GM19467 (cell line): ENCODE measurements at regions not wholly inside any gene's neighbourhood (a gene's known extent, or its start where the extent isn't known, plus 50 kb on each side); places are given as distances from the start of the nearest gene placed in this dataset.

ENCODE experiments used
- ATAC-seq: cut with Tn5 transposase; IDR thresholded peaks from one replicate; pipeline ENCODE4 v1.9.1; 2021; ENCODE audit warnings: mild to moderate bottlenecking, moderate library complexity; ENCODE audit not compliant: unreplicated experiment

GRCh38 chr15:95911570-95912279, 418.8 kb upstream of the NR2F2 start:
- ATAC-seq = no peak

DNA sequence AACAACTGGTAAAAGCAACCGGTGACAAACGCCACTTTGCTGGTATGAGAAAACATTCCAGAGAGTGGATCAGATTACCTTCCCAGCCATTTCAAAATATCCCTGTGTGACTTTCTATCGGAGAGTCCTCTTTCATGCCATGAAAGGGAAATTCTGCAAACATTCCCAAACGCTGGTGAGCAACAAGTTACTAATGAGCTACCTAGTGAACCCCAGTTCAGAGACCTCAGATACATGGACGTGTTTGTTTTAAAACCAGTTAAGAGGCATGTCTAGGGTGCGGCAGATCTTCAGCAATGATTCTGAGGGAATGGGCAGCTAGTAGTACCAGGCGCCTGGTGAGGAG, 418.2 kb upstream of the NR2F2 start:
- no peak for ATAC-seq

GRCh38 chr15:95912728-95913127, 417.8 kb upstream of the NR2F2 start:
- ATAC-seq = no peak

GRCh38 chr15:95916568-95916967, 413.9 kb upstream of the NR2F2 start:
- ATAC-seq = no peak

- no peak for ATAC-seq
Measured at GRCh38 chr15:95918525-95918924, 412.0 kb upstream of the NR2F2 start.

DNA sequence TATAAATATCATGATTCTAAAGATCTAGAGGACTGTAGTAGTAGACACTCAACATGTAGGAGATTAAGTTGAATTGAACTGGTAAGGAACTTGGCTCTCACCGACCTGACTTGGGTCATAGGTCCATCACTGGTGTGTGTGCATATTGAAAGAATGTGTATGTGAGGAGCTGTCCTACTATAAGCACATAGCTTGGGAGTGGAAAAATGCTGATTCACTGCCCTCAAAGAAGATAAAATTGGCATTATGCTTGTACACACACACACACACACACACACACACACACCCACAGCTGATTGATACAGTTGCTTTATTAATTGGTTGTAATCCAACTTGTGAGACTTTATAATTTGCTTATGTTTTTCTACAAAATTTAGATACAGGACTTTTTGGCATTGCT, 411.0 kb upstream of the NR2F2 start:
- ATAC-seq = no peak

DNA sequence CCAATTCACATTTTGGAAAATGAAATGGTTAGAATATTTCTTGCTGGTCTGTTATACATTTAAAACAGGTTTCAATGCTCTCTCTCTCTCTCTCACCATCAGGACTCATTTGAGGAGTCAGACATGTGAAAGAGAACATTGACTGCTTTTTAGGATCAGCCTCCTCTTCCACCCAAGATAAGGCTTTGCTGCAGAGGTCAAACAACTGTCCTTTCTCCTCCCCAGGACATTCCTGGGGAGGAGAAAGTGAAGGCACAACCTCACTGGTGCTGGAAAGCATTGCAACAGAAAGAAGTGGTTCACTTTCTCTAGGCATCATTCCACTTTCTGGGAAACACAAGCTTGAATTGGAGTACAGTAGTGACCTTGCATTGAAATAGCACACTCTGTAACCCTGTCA, 409.1 kb upstream of the NR2F2 start:
- no peak for ATAC-seq

DNA sequence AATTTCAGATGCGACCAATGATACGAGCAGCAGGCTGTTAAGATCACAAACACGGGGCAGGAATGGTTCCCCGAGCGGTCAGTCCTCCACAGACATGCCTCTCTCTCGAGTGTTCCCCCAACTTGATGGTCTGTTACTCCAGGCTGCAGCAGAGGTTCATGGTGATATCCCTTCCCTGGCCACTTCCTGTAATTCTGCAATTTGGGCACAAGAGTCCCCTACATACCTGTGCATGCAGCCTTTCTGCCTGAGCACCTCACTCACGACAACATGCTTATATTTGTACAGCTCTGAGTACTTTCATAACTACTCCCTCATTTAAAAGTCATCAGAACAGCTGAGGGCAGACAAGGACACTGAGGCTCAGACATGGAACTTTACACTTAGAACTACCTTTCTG, 408.1 kb upstream of the NR2F2 start:
- ATAC-seq = no peak

DNA sequence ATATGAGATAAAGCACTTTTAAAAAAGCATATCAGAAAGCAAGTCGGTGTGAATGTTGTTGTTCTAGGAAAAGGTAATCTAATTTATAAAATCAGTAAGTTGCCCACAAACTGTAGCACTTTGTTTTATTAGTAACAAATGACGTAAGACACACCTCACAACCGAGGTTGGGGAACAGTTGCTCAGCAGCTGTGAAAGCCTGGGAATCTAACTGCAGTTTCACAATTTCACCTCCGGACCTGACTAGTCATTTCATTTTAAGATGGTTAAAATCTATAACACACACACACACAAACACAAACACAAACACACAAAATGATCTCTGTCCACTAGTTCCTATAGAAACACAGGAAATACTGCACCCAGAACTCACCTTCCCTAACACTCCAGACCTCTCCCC, 406.7 kb upstream of the NR2F2 start:
- ATAC-seq = no peak

- no peak for ATAC-seq
Measured at GRCh38 chr15:95928822-95929221, 401.7 kb upstream of the NR2F2 start.

DNA sequence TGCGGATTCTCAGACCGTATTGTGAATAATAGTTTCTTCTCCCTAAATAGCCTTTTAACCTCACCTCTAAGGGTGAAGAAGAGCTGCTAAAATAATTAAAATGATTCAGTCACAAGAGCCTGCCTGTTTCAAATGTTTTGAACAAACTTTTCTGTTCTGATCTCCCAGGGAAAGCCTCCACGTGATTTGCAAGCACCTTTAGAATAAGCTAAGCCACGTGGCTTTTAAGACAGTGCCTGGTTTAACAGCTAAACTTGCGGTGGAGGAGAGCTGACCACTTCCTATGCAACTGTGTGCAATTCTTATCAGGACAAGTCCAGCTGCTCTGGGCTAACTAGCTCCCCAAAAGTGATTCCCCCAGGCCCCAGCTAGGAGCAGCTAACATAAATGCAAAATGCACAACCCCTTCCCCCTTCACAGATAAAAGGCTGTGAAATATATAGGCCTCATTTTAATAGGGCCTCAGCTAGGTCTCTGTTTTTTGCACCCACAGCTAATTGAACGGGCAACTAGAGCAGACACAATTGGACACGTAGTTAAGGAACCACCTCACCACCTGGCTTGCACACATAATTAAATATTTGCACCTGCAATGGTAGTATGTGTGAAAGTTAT, 401.2 kb upstream of the NR2F2 start:
- ATAC-seq = peak; percentile 66

- no peak for ATAC-seq
Measured at GRCh38 chr15:95930659-95931375, 399.7 kb upstream of the NR2F2 start.

- no peak for ATAC-seq
Measured at GRCh38 chr15:95931619-95932018, 398.9 kb upstream of the NR2F2 start.

DNA sequence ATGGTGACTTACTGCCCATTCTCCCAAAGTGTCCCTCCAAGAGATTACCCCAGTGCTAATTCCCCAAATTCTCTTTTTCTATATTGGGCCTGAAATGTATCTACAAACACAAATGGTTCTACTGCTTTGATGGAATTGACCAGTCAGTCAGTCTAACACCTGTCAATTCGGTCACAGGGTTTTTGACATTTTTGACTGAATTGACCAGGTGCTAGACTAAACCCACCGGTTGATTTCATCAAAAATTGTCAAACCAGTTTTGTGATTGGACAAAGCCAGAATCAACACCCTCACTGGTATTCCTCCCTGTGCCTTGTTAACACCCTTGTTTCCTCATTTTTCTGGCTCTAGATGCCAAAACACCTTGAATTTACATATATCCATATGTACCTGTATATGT, 398.4 kb upstream of the NR2F2 start:
- ATAC-seq = no peak

DNA sequence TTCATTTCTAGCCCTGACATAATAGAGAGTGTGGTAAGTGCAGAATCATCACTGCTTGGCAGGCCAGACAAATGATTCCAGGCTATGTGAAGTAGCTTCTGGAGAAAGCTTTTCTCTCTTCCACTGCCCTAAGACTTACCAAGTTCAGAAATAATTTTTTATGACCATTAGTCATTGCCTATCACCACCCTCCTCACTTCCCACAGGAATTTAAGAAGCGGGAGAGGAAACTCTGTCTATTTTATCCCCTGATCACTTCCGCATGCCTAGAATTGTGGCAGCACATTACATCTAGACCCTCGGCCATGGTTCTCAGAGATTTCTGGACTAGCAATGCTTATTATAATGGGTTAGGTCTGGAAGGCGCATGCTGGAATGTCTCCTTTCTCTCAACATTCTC, 397.8 kb upstream of the NR2F2 start:
- ATAC-seq = no peak

DNA sequence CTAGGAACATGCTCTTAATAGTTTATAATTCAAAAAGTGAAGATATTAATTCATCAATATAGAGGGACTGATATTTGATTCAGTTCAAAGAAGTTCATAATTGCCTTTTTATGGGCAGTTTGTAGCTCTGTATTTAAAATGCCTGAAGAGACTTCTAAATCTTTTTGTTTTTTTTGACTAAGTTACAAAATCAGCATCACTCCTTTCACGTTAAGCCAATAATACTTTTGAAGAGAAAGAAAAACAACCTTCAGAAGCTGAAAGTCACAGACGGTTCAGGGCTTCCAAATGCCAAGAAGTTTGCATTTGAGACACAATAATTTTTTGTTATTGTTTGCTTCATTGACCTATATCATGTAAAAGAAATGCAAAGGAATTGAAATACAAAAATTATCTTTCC, 394.6 kb upstream of the NR2F2 start:
- ATAC-seq = no peak

- ATAC-seq = no peak
Measured at GRCh38 chr15:95937128-95937528, 393.4 kb upstream of the NR2F2 start.

GRCh38 chr15:95940431-95940985, 390.0 kb upstream of the NR2F2 start:
- ATAC-seq = no peak

DNA sequence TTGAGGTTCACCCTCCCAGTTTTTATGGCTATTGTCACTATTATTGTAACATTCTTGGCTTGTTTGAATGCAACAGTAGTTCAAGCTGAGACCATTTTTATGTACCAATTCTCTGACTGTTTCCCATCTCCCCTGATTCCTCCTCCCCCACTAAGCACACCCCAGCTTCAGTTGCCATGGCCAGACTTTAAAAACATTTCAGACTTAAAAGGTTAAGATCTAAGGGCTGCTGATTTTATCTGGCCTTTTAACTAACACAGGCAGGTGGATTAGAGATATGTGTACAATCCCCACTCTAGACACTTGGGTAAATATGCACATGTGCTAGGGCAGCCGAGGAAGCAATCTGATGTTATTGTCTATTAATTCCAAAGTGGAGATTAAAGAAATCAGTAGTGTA, 386.3 kb upstream of the NR2F2 start:
- ATAC-seq = no peak

- ATAC-seq = no peak
Measured at GRCh38 chr15:95944661-95945255, 385.7 kb upstream of the NR2F2 start.

GRCh38 chr15:95946241-95946640, 384.3 kb upstream of the NR2F2 start:
- ATAC-seq = no peak

DNA sequence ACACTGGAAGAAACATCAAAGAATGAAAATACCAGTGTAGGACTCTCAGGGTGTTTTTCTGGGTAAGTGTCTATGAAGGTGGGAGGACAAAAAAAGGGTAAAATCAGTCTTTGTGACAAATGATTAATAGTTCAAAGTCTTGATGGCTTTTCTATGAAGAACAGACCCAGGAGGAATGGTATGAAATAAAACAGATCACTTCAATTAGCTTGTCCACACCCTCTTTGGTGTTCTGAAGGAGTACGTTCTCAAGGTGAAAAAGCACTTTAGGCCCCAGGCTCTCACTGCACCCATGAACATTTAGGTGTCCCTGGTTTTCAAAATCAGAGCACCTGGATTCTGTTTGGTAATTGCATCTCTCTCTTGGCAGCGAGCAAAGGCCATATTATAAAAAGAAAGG, 383.6 kb upstream of the NR2F2 start:
- ATAC-seq = no peak
